Renal pelvis (tissue), 1 donor: ENCODE measurements at regions not wholly inside any gene's neighbourhood (a gene's known extent, or its start where the extent isn't known, plus 50 kb on each side); places are given as distances from the start of the nearest gene placed in this dataset.

Source experiments
- DNase-seq: peaks from one replicate; pipeline ENCODE4 v3.0.0-alpha.2; 2013

- DNase-seq: no peak
Measured at GRCh38 chr3:63046152-63046551, 170.9 kb upstream of the CADPS start.

GRCh38 chr3:63046580-63046979 lies 171.4 kb upstream of the CADPS start:
- no peak for DNase-seq

- DNase-seq: no peak
Measured at GRCh38 chr3:63047068-63047467, 171.9 kb upstream of the CADPS start.

GRCh38 chr3:63048367-63049326 lies 173.4 kb upstream of the CADPS start:
- no peak for DNase-seq

- no peak for DNase-seq
Measured at GRCh38 chr3:63050548-63051177, 175.4 kb upstream of the CADPS start.

GRCh38 chr3:63051920-63052319 lies 176.7 kb upstream of the CADPS start:
- DNase-seq: no peak

- no peak for DNase-seq
Measured at GRCh38 chr3:63056932-63057331, 181.7 kb upstream of the CADPS start.

- no peak for DNase-seq
Measured at GRCh38 chr3:63060412-63060811, 185.2 kb upstream of the CADPS start.

GRCh38 chr3:63061449-63061848 lies 186.2 kb upstream of the CADPS start:
- DNase-seq: no peak

GRCh38 chr3:63064209-63064755 lies 189.1 kb upstream of the CADPS start:
- DNase-seq: no peak

- peak; percentile 74 for DNase-seq
Measured at GRCh38 chr3:63067999-63068645, 192.9 kb upstream of the CADPS start.

GRCh38 chr3:63069806-63070475 lies 194.7 kb upstream of the CADPS start:
- no peak for DNase-seq

GRCh38 chr3:63070476-63070810 lies 195.2 kb upstream of the CADPS start:
- DNase-seq: no peak

GRCh38 chr3:63076357-63076756 lies 201.1 kb upstream of the CADPS start:
- DNase-seq: no peak

GRCh38 chr3:63086190-63086589 lies 191.9 kb upstream of the SYNPR start:
- DNase-seq: no peak

- no peak for DNase-seq
Measured at GRCh38 chr3:63089007-63089750, 188.9 kb upstream of the SYNPR start.

GRCh38 chr3:63089751-63090132 lies 188.4 kb upstream of the SYNPR start:
- no peak for DNase-seq

- no peak for DNase-seq
Measured at GRCh38 chr3:63090656-63091055, 187.5 kb upstream of the SYNPR start.

GRCh38 chr3:63092515-63092914 lies 185.6 kb upstream of the SYNPR start:
- no peak for DNase-seq

GRCh38 chr3:63094642-63095408 lies 183.3 kb upstream of the SYNPR start:
- DNase-seq: no peak
